ENCODE measurements at regions not wholly inside any gene's neighbourhood (a gene's known extent, or its start where the extent isn't known, plus 50 kb on each side); places are given as distances from the start of the nearest gene placed in this dataset.

- TF ChIP-seq CTCF (IDR thresholded peaks at IDR 0.05) (no peak), RELA (CRISPR knock-in tag; IDR thresholded peaks at IDR 0.05; ENCODE audit: borderline replicate concordance) (no peak), USF2 (CRISPR knock-in tag; IDR thresholded peaks at IDR 0.05) (no peak), ATF3 (CRISPR knock-in tag; conservative IDR thresholded peaks at IDR 0.05) (no peak), NR3C1 (CRISPR knock-in tag; conservative IDR thresholded peaks at IDR 0.05; ENCODE audit: low read depth) (no peak), ZNF423 (CRISPR knock-in tag; IDR thresholded peaks at IDR 0.05) (no peak), MYBL2 (CRISPR knock-in tag; IDR thresholded peaks at IDR 0.05) (no peak), ZNF138 (CRISPR knock-in tag; conservative IDR thresholded peaks at IDR 0.05) (no peak), GABPB1 (CRISPR knock-in tag; IDR thresholded peaks at IDR 0.05) (no peak), ZNF317 (CRISPR knock-in tag; IDR thresholded peaks at IDR 0.05; ENCODE audit: borderline replicate concordance, low read depth) (no peak), ZNF232 (CRISPR knock-in tag; IDR thresholded peaks at IDR 0.05) (no peak)
Observed at GRCh38 chr18:6614952-6615351, 114.6 kb upstream of the ARHGAP28 start.
